A549 (cell line): ENCODE measurements at regions not wholly inside any gene's neighbourhood (a gene's known extent, or its start where the extent isn't known, plus 50 kb on each side); places are given as distances from the start of the nearest gene placed in this dataset.

Source experiments
- ATAC-seq, 2 experiments: fragments of 200-7000 bp in 1 of 2; fragments of >200 bp in 1 of 2; cut with Nextera tagmentation in 1 of 2; cut with Tn5 transposase in 1 of 2; 3 replicates each; pipeline versions ENCODE4 v1.8.0 to v1.9.1; 2018 to 2020; ENCODE audit warnings: mild to moderate bottlenecking in 1 of 2, moderate library complexity in 1 of 2
- CTCF ChIA-PET: fragments of 300-600 bp; sonication (Branson Sonifier 250); formaldehyde crosslinking; extraction: SDS; loops from one replicate; lab custom pipeline; 2021; ENCODE audit warnings: antibody characterized with exemption, inconsistent platforms; lab: Yijun Ruan, JAX
- POLR2A ChIA-PET: fragments of 350-600 bp; formaldehyde crosslinking; extraction: SDS; loops from one replicate; lab custom pipeline; 2021; ENCODE audit warnings: antibody characterized with exemption, inconsistent platforms; lab: Yijun Ruan, JAX
- DNase-seq, 2 experiments: peaks; one replicate each; pipeline versions ENCODE4 v3.0.0 to v3.0.0-alpha.2; 2011 to 2016; ENCODE audit warnings: low read depth in 1 of 2, low spot score in 1 of 2
- FAIRE-seq: peaks from 2 replicates; lab custom pipeline; 2011; peaks lifted over from hg19 to GRCh38; lab: Jason Lieb, UNC
- H3K27ac ChIP-seq, 2 experiments: fragments of >200 bp; sonication (Bioruptor Twin); formaldehyde crosslinking; 3 replicates each; pipeline ENCODE4 v1.5.1; 2016 to 2017
- H3K4me1 ChIP-seq: fragments of >200 bp; sonication (Bioruptor Twin); formaldehyde crosslinking; 3 replicates; pipeline ENCODE4 v1.6.1; 2016
- H3K4me2 ChIP-seq: fragments of >200 bp; sonication (Bioruptor Twin); formaldehyde crosslinking; 3 replicates; pipeline ENCODE4 v1.6.1; 2016
- H3K4me3 ChIP-seq: fragments of >200 bp; sonication (Bioruptor Twin); formaldehyde crosslinking; 3 replicates; pipeline ENCODE4 v1.5.1; 2016
- H3K9me3 ChIP-seq: fragments of >200 bp; sonication (Bioruptor Twin); formaldehyde crosslinking; 3 replicates; pipeline ENCODE4 v1.6.1; 2016
- BCL3 ChIP-seq: fragments of >200 bp; sonication (Bioruptor Twin); formaldehyde crosslinking; IDR thresholded peaks from 3 replicates; pipeline ENCODE4 v1.6.1; 2016
- CHD4 ChIP-seq: fragments of 200-600 bp; sonication (generic); IDR thresholded peaks from 2 replicates; pipeline ENCODE4 v1.6.1; 2016; ENCODE audit warnings: antibody characterized with exemption, mild to moderate bottlenecking, borderline replicate concordance
- ELK1 ChIP-seq: fragments of 150-350 bp; IDR thresholded peaks from 2 replicates; pipeline ENCODE4 v1.6.1; 2014; ENCODE audit warnings: low read depth, mild to moderate bottlenecking, low read length
- FOXS1 ChIP-seq: fragments of 250-450 bp; sonication (Bioruptor Pico); IDR thresholded peaks from 2 replicates; pipeline ENCODE4 v1.5.0; 2020; ENCODE audit warnings: mild to moderate bottlenecking, moderate library complexity
- GATA3 ChIP-seq: IDR thresholded peaks from 2 replicates; pipeline ENCODE4 v1.6.1; 2012; ENCODE audit warnings: borderline replicate concordance
- HEYL ChIP-seq: fragments of 250-450 bp; sonication (Bioruptor Pico); IDR thresholded peaks from 2 replicates; pipeline ENCODE4 v1.8.0; 2021; ENCODE audit warnings: mild to moderate bottlenecking, moderate library complexity
- HMGXB4 ChIP-seq: fragments of 250-450 bp; sonication (Bioruptor Pico); IDR thresholded peaks from 2 replicates; pipeline ENCODE4 v1.5.0; 2021; ENCODE audit warnings: mild to moderate bottlenecking, moderate library complexity, borderline replicate concordance
- HOXA7 ChIP-seq: fragments of 250-450 bp; sonication (Bioruptor Pico); IDR thresholded peaks from 2 replicates; pipeline ENCODE4 v1.5.0; 2020; ENCODE audit warnings: mild to moderate bottlenecking, moderate library complexity
- JUN ChIP-seq, 2 experiments: fragments of >200 bp; sonication (Bioruptor Twin); formaldehyde crosslinking; IDR thresholded peaks; 2 replicates in 1 of 2; 3 replicates in 1 of 2; pipeline ENCODE4 v1.6.1; 2016 to 2017
- MAZ ChIP-seq: fragments of 150-350 bp; IDR thresholded peaks from 2 replicates; pipeline ENCODE4 v1.6.1; 2014; ENCODE audit warnings: antibody characterized with exemption, low read depth, low read length, borderline replicate concordance
- NFE2L2 ChIP-seq: fragments of 150-350 bp; conservative IDR thresholded peaks from 2 replicates; pipeline ENCODE4 v1.6.1; 2014; ENCODE audit warnings: low read length
- NPAS2 ChIP-seq: fragments of 250-450 bp; sonication (Bioruptor Pico); IDR thresholded peaks from 2 replicates; pipeline ENCODE4 v1.8.0; 2022; ENCODE audit warnings: mild to moderate bottlenecking, moderate library complexity, borderline replicate concordance
- RARB ChIP-seq: fragments of 250-450 bp; sonication (Bioruptor Pico); IDR thresholded peaks from 2 replicates; pipeline ENCODE4 v1.8.0; 2021; ENCODE audit warnings: mild to moderate bottlenecking, moderate library complexity
- RCOR1 ChIP-seq: fragments of 150-350 bp; IDR thresholded peaks from 2 replicates; pipeline ENCODE4 v1.6.1; 2014; ENCODE audit warnings: antibody characterized with exemption, low read length, low read depth
- REST ChIP-seq: fragments of 200-600 bp; sonication (generic); IDR thresholded peaks from 2 replicates; pipeline ENCODE4 v1.6.1; 2016; ENCODE audit warnings: antibody characterized with exemption, mild to moderate bottlenecking, moderate library complexity
- RNF2 ChIP-seq: fragments of 200-600 bp; sonication (generic); IDR thresholded peaks from 2 replicates; pipeline ENCODE4 v1.6.1; 2016; ENCODE audit warnings: low read depth, mild to moderate bottlenecking, antibody characterized with exemption, moderate library complexity, borderline replicate concordance
- SREBF2 ChIP-seq: fragments of 450-650 bp; IDR thresholded peaks from 2 replicates; pipeline ENCODE4 v1.6.1; 2014; ENCODE audit warnings: mild to moderate bottlenecking, moderate library complexity
- ZFP36 ChIP-seq: fragments of 450-650 bp; IDR thresholded peaks from 2 replicates; pipeline ENCODE4 v1.6.1; 2014; ENCODE audit warnings: borderline replicate concordance; ENCODE audit not compliant: partially characterized antibody
- WGBS: methylation state at CpG from one replicate; pipeline ENCODE4 v1.1.6; 2017; ENCODE audit errors: missing lambda C conversion rate; 5-methylcytosine and 5-hydroxymethylcytosine counted together

- no peaks in the 10 kb centered on the region for H3K9me3 ChIP-seq
- WGBS: 77% methylated on average over 4 of the region's 4 CpGs
- ATAC-seq (no peak), FAIRE-seq (no peak), DNase-seq (no peak)
- no peak overlapping the region for H3K4me3 ChIP-seq
- POLR2A ChIA-PET: no interaction called here
- no peak for TF ChIP-seq FOXS1 (CRISPR knock-in tag)
- TF ChIP-seq RARB (CRISPR knock-in tag): no peak
- no peak for TF ChIP-seq SREBF2
- TF ChIP-seq RNF2: no peak
- TF ChIP-seq ELK1: no peak
- no peak for TF ChIP-seq BCL3
- TF ChIP-seq HEYL: no peak
- no peak for TF ChIP-seq CHD4
- TF ChIP-seq HMGXB4: no peak
- TF ChIP-seq ZFP36: no peak
- TF ChIP-seq MAZ: no peak
- TF ChIP-seq GATA3: no peak
- TF ChIP-seq REST: no peak
- no peak overlapping the region for H3K27ac ChIP-seq
- H3K4me1 ChIP-seq: no peaks in the 10 kb centered on the region
- H3K4me2 ChIP-seq: no peak overlapping the region
- CTCF ChIA-PET: interaction anchor here (0.7 to 12.1 kb wide), 10 partner anchors 11 to 883 kb away, joined by 3 to 180 read pairs (median 5); no protein-coding TSS in a partner anchor
Measured at GRCh38 chr2:158743466-158743865, 51.7 kb upstream of the DAPL1 start.

GRCh38 chr2:158743879-158744278 lies 51.2 kb upstream of the DAPL1 start:
- no peaks in the 10 kb centered on the region for H3K4me1 ChIP-seq
- H3K9me3 ChIP-seq: no peaks in the 10 kb centered on the region
- no peak for TF ChIP-seq NPAS2 (CRISPR knock-in tag)
- no peak for TF ChIP-seq RCOR1
- TF ChIP-seq NFE2L2: no peak
- TF ChIP-seq JUN (IDR thresholded peaks at IDR 0.05): no peak
- no peak for TF ChIP-seq HOXA7 (CRISPR knock-in tag)
- TF ChIP-seq, all 56 proteins: peak for 0
- ATAC-seq: no peak
- FAIRE-seq: no peak
- Histone ChIP-seq H3K4me2 (no peak overlapping the region), H3K27ac (no peak overlapping the region), H3K4me3 (no peak overlapping the region)
- ChIA-PET POLR2A (no interaction called here), CTCF (interaction anchor here (1.4 to 12.9 kb wide), 8 partner anchors 11 to 721 kb away, joined by 3 to 254 read pairs (median 35); no protein-coding TSS in a partner anchor)
- DNase-seq: no peak
